SK-N-MC (cell line): ENCODE measurements at regions not wholly inside any gene's neighbourhood (a gene's known extent, or its start where the extent isn't known, plus 50 kb on each side); places are given as distances from the start of the nearest gene placed in this dataset.

ENCODE experiments used
- DNase-seq: peaks from one replicate; pipeline ENCODE4 v3.0.0-alpha.2; 2011; ENCODE audit warnings: low read depth, low spot score
- H3K27ac ChIP-seq: fragments of 200-600 bp; sonication (generic); 2 replicates; pipeline ENCODE4 v1.5.1; 2016; ENCODE audit warnings: mixed run types
- H3K36me3 ChIP-seq: fragments of 200-600 bp; sonication (generic); 2 replicates; pipeline ENCODE4 v1.6.1; 2017; ENCODE audit warnings: antibody characterized with exemption, low read length, mixed read lengths; ENCODE audit not compliant: insufficient read depth
- H3K4me3 ChIP-seq: fragments of 200-600 bp; sonication (generic); 2 replicates; pipeline ENCODE4 v1.5.1; 2016
- H3K9ac ChIP-seq: fragments of 200-600 bp; sonication (generic); 2 replicates; pipeline ENCODE4 v1.8.0; 2017; ENCODE audit warnings: mixed run types, mixed read lengths; ENCODE audit not compliant: insufficient read length
- H3K9me3 ChIP-seq: fragments of 200-600 bp; sonication (generic); 2 replicates; pipeline ENCODE4 v1.6.1; 2017; ENCODE audit warnings: low read depth, mild to moderate bottlenecking, antibody characterized with exemption, low read length, moderate library complexity, mixed read lengths
- EZH2 ChIP-seq: fragments of 200-600 bp; sonication (generic); IDR thresholded peaks from one replicate; pipeline ENCODE4 v1.6.1; 2017; ENCODE audit warnings: antibody characterized with exemption
- FOXP2 ChIP-seq: optimal IDR thresholded peaks from 2 replicates; pipeline ENCODE3; 2011; ENCODE audit warnings: mild to moderate bottlenecking, moderate library complexity; ENCODE audit not compliant: insufficient read depth; ENCODE audit errors: extremely low read length, control extremely low read depth
- POLR2AphosphoS5 ChIP-seq: IDR thresholded peaks from 2 replicates; pipeline ENCODE4 v1.6.1; 2012; ENCODE audit warnings: mild to moderate bottlenecking, low read depth, low read length, borderline replicate concordance

DNA sequence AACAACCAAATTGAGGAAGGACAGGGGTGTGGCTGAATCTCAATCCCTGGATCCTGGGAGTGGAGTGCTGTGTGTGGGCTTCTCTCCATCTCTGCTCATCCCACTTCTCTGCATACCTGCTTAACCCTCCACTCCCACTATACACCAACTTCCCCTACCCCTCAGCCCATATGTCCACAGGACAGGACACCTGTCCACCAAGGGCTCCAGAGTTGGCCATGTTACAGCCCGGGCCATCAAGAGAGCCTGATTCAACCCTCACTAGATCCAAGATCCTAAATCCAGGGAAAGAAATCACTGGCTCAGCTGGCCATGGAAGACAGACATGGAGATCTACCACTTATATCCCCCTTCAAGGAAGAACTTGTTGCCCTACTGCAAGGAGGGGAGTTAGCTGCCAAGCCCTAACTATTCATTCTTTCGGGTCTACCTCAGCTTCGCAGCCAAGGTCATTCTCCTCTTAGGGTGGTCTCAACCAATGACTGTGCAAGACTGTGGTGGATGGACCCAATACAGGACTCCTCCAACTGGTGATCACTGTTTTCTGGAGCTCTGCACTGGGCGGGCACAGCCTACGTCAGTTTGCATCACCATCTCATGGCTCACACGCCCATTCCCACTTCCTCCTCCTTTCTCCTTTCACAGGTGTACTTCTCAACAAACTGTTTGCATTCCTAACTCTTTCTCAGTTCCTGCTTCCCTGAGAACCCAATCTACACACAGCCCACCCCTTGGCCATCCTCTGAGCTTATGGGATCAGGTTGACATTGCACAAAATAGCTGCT lies 53.7 kb upstream of the ZBTB43 start:
- no peak for DNase-seq

GRCh38 chr9:126752376-126752775 lies 52.5 kb upstream of the ZBTB43 start:
- H3K4me3 ChIP-seq, result no peak overlapping the region
- H3K9ac ChIP-seq, result no peak overlapping the region
- no peaks in the 10 kb centered on the region for H3K9me3 ChIP-seq
- no peaks in the 10 kb centered on the region for H3K36me3 ChIP-seq
- TF ChIP-seq EZH2, result no peak
- TF ChIP-seq FOXP2, result no peak
- TF ChIP-seq POLR2AphosphoS5, result no peak
- no peak overlapping the region for H3K27ac ChIP-seq
- DNase-seq, result no peak

More for the DNA sequence above, 53.7 kb upstream of the ZBTB43 start:
- Histone ChIP-seq H3K4me3 (no peak overlapping the region), H3K27ac (no peak overlapping the region), H3K9me3 (no peaks in the 10 kb centered on the region), H3K9ac (no peak overlapping the region), H3K36me3 (no peaks in the 10 kb centered on the region)
- no peak for TF ChIP-seq FOXP2

DNA sequence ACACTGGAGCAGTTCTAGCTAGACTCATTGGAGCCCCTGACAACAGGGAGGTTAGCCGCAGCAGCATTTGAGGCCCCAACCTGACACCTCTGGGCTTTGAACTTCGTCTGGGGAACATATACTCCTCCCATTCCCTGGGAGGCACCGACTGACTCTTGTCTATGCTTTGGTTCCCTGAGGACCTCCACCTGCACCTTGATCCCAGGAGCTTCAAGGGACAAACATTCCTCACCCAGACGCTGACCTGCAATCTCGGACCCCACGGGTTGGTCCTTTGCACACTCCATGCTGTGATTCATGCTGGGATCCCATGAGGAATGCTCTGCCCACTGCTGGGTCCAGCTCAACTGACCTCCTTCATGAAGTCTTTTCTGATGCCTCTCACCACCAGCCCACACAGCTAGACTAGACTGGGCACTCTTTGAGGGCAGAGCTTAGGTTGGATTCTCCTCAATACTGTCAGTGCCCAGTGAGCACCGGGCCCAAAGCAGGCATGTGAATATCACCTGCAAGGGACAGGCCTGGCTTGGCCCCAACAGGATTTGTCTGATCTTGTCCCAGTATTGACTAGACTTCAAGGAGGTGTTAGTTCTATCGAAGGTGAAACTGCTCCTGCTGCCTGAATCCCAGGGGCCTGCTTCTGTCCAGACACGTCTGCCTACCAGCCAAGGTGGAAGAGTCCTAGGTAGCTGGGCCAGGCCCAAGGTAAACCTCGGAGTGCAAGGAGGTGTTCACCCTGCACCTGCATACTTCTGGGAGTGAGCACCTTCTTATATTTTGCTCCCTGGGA lies 51.8 kb upstream of the ZBTB43 start:
- Histone ChIP-seq H3K4me3 (no peak overlapping the region), H3K9me3 (no peaks in the 10 kb centered on the region), H3K27ac (no peak overlapping the region), H3K9ac (no peak overlapping the region), H3K36me3 (no peaks in the 10 kb centered on the region)
- no peak for DNase-seq
- TF ChIP-seq FOXP2 (no peak), EZH2 (no peak), POLR2AphosphoS5 (no peak)

- Histone ChIP-seq H3K27ac (no peak overlapping the region), H3K36me3 (no peaks in the 10 kb centered on the region), H3K9ac (no peak overlapping the region), H3K4me3 (peak overlapping the region; percentile 8; the same call in 1 of the 2 replicates), H3K9me3 (no peaks in the 10 kb centered on the region)
- TF ChIP-seq EZH2 (no peak), POLR2AphosphoS5 (no peak), FOXP2 (no peak)
- DNase-seq, result no peak
Measured at GRCh38 chr9:126754436-126755316, 50.2 kb upstream of the ZBTB43 start.
